Activated CD4-positive, CD25-positive, alpha-beta regulatory T cell treated with anti-CD3 and anti-CD28 coated beads, Interleukin-2, amount 50 U/mL, for 24 hours (primary cell): ENCODE measurements at regions not wholly inside any gene's neighbourhood (a gene's known extent, or its start where the extent isn't known, plus 50 kb on each side); places are given as distances from the start of the nearest gene placed in this dataset.
"Not testable (repeated sequence)": the region's sequence is repeated elsewhere in the genome, so short reads cannot be mapped to it uniquely, and the experiment has no call there.

ENCODE experiments used
- ATAC-seq, 2 donors: fragments of 150-1000 bp; cut with Tn5 transposase; one replicate each; pipeline ENCODE4 v1.10.0; 2021; ENCODE audit warnings: mild to moderate bottlenecking in 1 of 2, moderate library complexity in 1 of 2

GRCh38 chr2:133988316-133988891 lies 265.5 kb upstream of the MGAT5 start:
- no peak for ATAC-seq

GRCh38 chr2:133991606-133992168 lies 262.2 kb upstream of the MGAT5 start:
- no peak for ATAC-seq

- ATAC-seq: no peak
These were observed 261.4 kb upstream of the MGAT5 start for GRCh38 chr2:133992454-133992853.

GRCh38 chr2:133993160-133993559 lies 260.7 kb upstream of the MGAT5 start:
- no peak for ATAC-seq

- ATAC-seq: not testable (repeated sequence)
These were observed 255.1 kb upstream of the MGAT5 start for GRCh38 chr2:133998726-133999125.

- ATAC-seq: no peak
These were observed 251.5 kb upstream of the MGAT5 start for GRCh38 chr2:134002391-134002790.

- no peak for ATAC-seq
These were observed 251.0 kb upstream of the MGAT5 start for GRCh38 chr2:134002921-134003320.

GRCh38 chr2:134004467-134004866 lies 249.4 kb upstream of the MGAT5 start:
- ATAC-seq: no peak

GRCh38 chr2:134008837-134009236 lies 245.0 kb upstream of the MGAT5 start:
- no peak for ATAC-seq

GRCh38 chr2:134009440-134009839 lies 244.4 kb upstream of the MGAT5 start:
- no peak for ATAC-seq

- not testable (repeated sequence) for ATAC-seq
These were observed 244.0 kb upstream of the MGAT5 start for GRCh38 chr2:134009906-134010305.

GRCh38 chr2:134011936-134012586 lies 241.8 kb upstream of the MGAT5 start:
- no peak for ATAC-seq

GRCh38 chr2:134014196-134014960 lies 239.5 kb upstream of the MGAT5 start:
- no peak for ATAC-seq

- ATAC-seq: no peak
These were observed 234.0 kb upstream of the MGAT5 start for GRCh38 chr2:134019871-134020270.

GRCh38 chr2:134020608-134021007 lies 233.3 kb upstream of the MGAT5 start:
- ATAC-seq: no peak

GRCh38 chr2:134021830-134022524 lies 231.9 kb upstream of the MGAT5 start:
- ATAC-seq: peak; percentile 68 to 89

- ATAC-seq: no peak
These were observed 230.0 kb upstream of the MGAT5 start for GRCh38 chr2:134023854-134024253.

GRCh38 chr2:134027980-134028379 lies 225.9 kb upstream of the MGAT5 start:
- no peak for ATAC-seq

- no peak for ATAC-seq
These were observed 224.5 kb upstream of the MGAT5 start for GRCh38 chr2:134029418-134029817.

GRCh38 chr2:134031539-134031938 lies 222.3 kb upstream of the MGAT5 start:
- ATAC-seq: no peak

GRCh38 chr2:134035605-134036370 lies 218.1 kb upstream of the MGAT5 start:
- no peak for ATAC-seq

GRCh38 chr2:134039912-134040581 lies 213.8 kb upstream of the MGAT5 start:
- ATAC-seq: no peak
